SK-N-SH (cell line): ENCODE measurements at regions not wholly inside any gene's neighbourhood (a gene's known extent, or its start where the extent isn't known, plus 50 kb on each side); places are given as distances from the start of the nearest gene placed in this dataset.

Experiments used
- CTCF ChIA-PET: fragments of 300-600, 350-600 bp; formaldehyde crosslinking; extraction: SDS; loops from one replicate; lab custom pipeline; 2021; lab: Yijun Ruan, JAX
- POLR2A ChIA-PET: fragments of 350-600 bp; sonication (Branson Sonifier 250); formaldehyde crosslinking; extraction: SDS; loops from one replicate; lab custom pipeline; 2020; ENCODE audit warnings: antibody characterized with exemption, inconsistent platforms; lab: Yijun Ruan, JAX
- DNase-seq: peaks from one replicate; pipeline ENCODE4 v3.0.0; 2012
- H2AFZ ChIP-seq: fragments of 200-600 bp; sonication (generic); 2 replicates; pipeline ENCODE4 v1.8.1; 2016; ENCODE audit warnings: antibody characterized with exemption, mild to moderate bottlenecking, low read depth
- H3F3A ChIP-seq: fragments of 200-600 bp; sonication (generic); replicated peaks from 2 replicates; pipeline ENCODE3; 2016; ENCODE audit warnings: antibody characterized with exemption, mild to moderate bottlenecking; ENCODE audit not compliant: insufficient read depth
- H3K27ac ChIP-seq, 2 experiments: fragments of 200-500 bp in 1 of 2; fragments of 200-600 bp in 1 of 2; sonication (Bioruptor generic) in 1 of 2; sonication (generic), shearing (Covaris generic) in 1 of 2; 2 replicates each; pipeline versions ENCODE4 v1.5.1 to v1.6.1; 2014 to 2016; ENCODE audit warnings: low read depth in 2 of 2, inconsistent platforms in 1 of 2, low read length in 1 of 2, mild to moderate bottlenecking in 1 of 2, mixed read lengths in 1 of 2
- H3K27me3 ChIP-seq: fragments of 200-600 bp; sonication (generic), shearing (Covaris generic); 2 replicates; pipeline ENCODE4 v1.6.1; 2016; ENCODE audit warnings: mixed run types; ENCODE audit not compliant: insufficient read depth
- H3K36me3 ChIP-seq, 2 experiments: fragments of 200-500 bp in 1 of 2; fragments of 200-600 bp in 1 of 2; sonication (Bioruptor generic) in 1 of 2; sonication (generic) in 1 of 2; replicated peaks in 1 of 2; 2 replicates each; pipeline versions ENCODE3 to v1.5.1; 2014 to 2016; ENCODE audit warnings: low read length in 1 of 2, mild to moderate bottlenecking in 1 of 2; ENCODE audit not compliant: insufficient read depth in 2 of 2, control insufficient read depth in 1 of 2
- H3K4me1 ChIP-seq, 2 experiments: fragments of 200-500 bp in 1 of 2; fragments of 200-600 bp in 1 of 2; sonication (Bioruptor generic) in 1 of 2; sonication (generic), shearing (Covaris generic) in 1 of 2; 2 replicates each; pipeline versions ENCODE4 v1.5.1 to v1.6.1; 2014 to 2016; ENCODE audit warnings: low read depth in 1 of 2, low read length in 1 of 2, mixed run types in 1 of 2; ENCODE audit not compliant: insufficient read depth in 2 of 2, control insufficient read depth in 1 of 2
- H3K4me2 ChIP-seq: fragments of 200-600 bp; sonication (generic), shearing (Covaris generic); 2 replicates; pipeline ENCODE4 v1.6.1; 2017; ENCODE audit warnings: mixed run types
- H3K4me3 ChIP-seq, 2 experiments: fragments of 200-500 bp in 1 of 2; fragments of 200-600 bp in 1 of 2; sonication (Bioruptor generic) in 1 of 2; sonication (generic), shearing (Covaris generic) in 1 of 2; 2 replicates each; pipeline versions ENCODE4 v1.5.1 to v1.8.1; 2014 to 2016; ENCODE audit warnings: low read depth in 2 of 2, inconsistent platforms in 1 of 2, low read length in 1 of 2, mild to moderate bottlenecking in 1 of 2, mixed read lengths in 1 of 2, moderate library complexity in 1 of 2
- H3K79me2 ChIP-seq: fragments of 200-600 bp; sonication (generic); 2 replicates; pipeline ENCODE4 v1.8.1; 2017; ENCODE audit warnings: mild to moderate bottlenecking; ENCODE audit not compliant: insufficient read depth
- H3K9ac ChIP-seq: fragments of 200-600 bp; sonication (generic); 2 replicates; pipeline ENCODE4 v1.6.1; 2017; ENCODE audit warnings: mixed run types
- H3K9me2 ChIP-seq: fragments of 200-600 bp; sonication (generic); 2 replicates; pipeline ENCODE4 v1.6.1; 2017; ENCODE audit warnings: mixed run types
- H3K9me3 ChIP-seq: fragments of 200-600 bp; sonication (generic); 2 replicates; pipeline ENCODE4 v1.6.1; 2017; ENCODE audit warnings: mixed run types, mild to moderate bottlenecking, moderate library complexity
- H4K20me1 ChIP-seq: fragments of 200-600 bp; sonication (generic); 2 replicates; pipeline ENCODE4 v1.6.1; 2017; ENCODE audit warnings: mild to moderate bottlenecking, mixed run types; ENCODE audit not compliant: insufficient read depth
- CTCF ChIP-seq: fragments of 200-600 bp; sonication (generic); IDR thresholded peaks from 2 replicates; pipeline ENCODE4 v1.6.1; 2017; ENCODE audit warnings: antibody characterized with exemption, mild to moderate bottlenecking, moderate library complexity
- ELF1 ChIP-seq: IDR thresholded peaks from 2 replicates; pipeline ENCODE4 v1.4.0; 2012
- EP300 ChIP-seq, 2 experiments: IDR thresholded peaks; 2 replicates each; pipeline versions ENCODE4 v1.4.0 to v1.6.1; 2012; ENCODE audit warnings: borderline replicate concordance in 1 of 2, low read depth in 1 of 2, low read length in 1 of 2
- FOXM1 ChIP-seq: IDR thresholded peaks from 2 replicates; pipeline ENCODE4 v1.4.0; 2012; ENCODE audit warnings: low read depth, mild to moderate bottlenecking
- GABPA ChIP-seq: IDR thresholded peaks from 2 replicates; pipeline ENCODE4 v1.4.0; 2012; ENCODE audit warnings: low read depth, mild to moderate bottlenecking
- GATA2 ChIP-seq: sonication (generic); formaldehyde crosslinking; IDR thresholded peaks from 2 replicates; pipeline ENCODE4 v1.5.0; 2020; ENCODE audit warnings: mild to moderate bottlenecking, missing genetic modification reagents
- JUND ChIP-seq: IDR thresholded peaks from 2 replicates; pipeline ENCODE4 v1.4.0; 2012
- MXI1 ChIP-seq: IDR thresholded peaks from 2 replicates; pipeline ENCODE4 v1.6.1; 2012; ENCODE audit warnings: mild to moderate bottlenecking, low read depth, low read length, improper control_type of control experiment
- NFIC ChIP-seq: IDR thresholded peaks from 2 replicates; pipeline ENCODE4 v1.4.0; 2012; ENCODE audit warnings: borderline replicate concordance
- PBX3 ChIP-seq: IDR thresholded peaks from 2 replicates; pipeline ENCODE4; 2012
- POLR2AphosphoS5 ChIP-seq: IDR thresholded peaks from 2 replicates; pipeline ENCODE4 v1.6.1; 2012; ENCODE audit warnings: low read depth, low read length
- RAD21 ChIP-seq: IDR thresholded peaks from 2 replicates; pipeline ENCODE4 v1.6.1; 2012; ENCODE audit warnings: mild to moderate bottlenecking, low read length
- RCOR1 ChIP-seq: fragments of 150-350 bp; IDR thresholded peaks from 2 replicates; pipeline ENCODE4 v1.6.1; 2017; ENCODE audit warnings: antibody characterized with exemption, low read length
- RFX5 ChIP-seq: IDR thresholded peaks from 2 replicates; pipeline ENCODE4 v1.6.1; 2012; ENCODE audit warnings: mild to moderate bottlenecking, improper control_type of control experiment, low read length
- TCF12 ChIP-seq: IDR thresholded peaks from 2 replicates; pipeline ENCODE4 v1.4.0; 2012
- USF1 ChIP-seq: IDR thresholded peaks from 2 replicates; pipeline ENCODE4 v1.4.0; 2012; ENCODE audit warnings: low read depth, borderline replicate concordance
- USF2 ChIP-seq: fragments of 150-350 bp; IDR thresholded peaks from 2 replicates; pipeline ENCODE4 v1.6.1; 2017; ENCODE audit warnings: antibody characterized with exemption, low read length, low read depth, borderline replicate concordance
- YY1 ChIP-seq: IDR thresholded peaks from 2 replicates; pipeline ENCODE4 v1.4.0; 2012; ENCODE audit warnings: low read depth, mild to moderate bottlenecking
- WGBS: methylation state at CpG from one replicate; pipeline ENCODE4 v1.1.6; 2017; ENCODE audit warnings: low lambda C conversion rate; 5-methylcytosine and 5-hydroxymethylcytosine counted together

GRCh38 chr18:56217406-56217805 is 421.0 kb downstream of the TXNL1 start:
- no peak overlapping the region for H3K4me2 ChIP-seq
- no peak overlapping the region for H3K9ac ChIP-seq
- H3K79me2 ChIP-seq, result no peaks in the 10 kb centered on the region
- no peaks in the 10 kb centered on the region for H3K27me3 ChIP-seq
- H3K9me3 ChIP-seq, result no peaks in the 10 kb centered on the region
- H3K4me1 ChIP-seq, result peaks cover 0 to 2% of the 10 kb centered on the region in 2 experiments; a peak in 1 of 4 replicates
- TF ChIP-seq PBX3 (no peak), ELF1 (no peak), RFX5 (no peak), USF2 (no peak), TCF12 (no peak)
- H3F3A ChIP-seq, result no peaks in the 10 kb centered on the region
- H3K27ac ChIP-seq, result no peak overlapping the region
- ChIA-PET POLR2A (no interaction called here), CTCF (interaction anchor here (1.3 kb wide), 1 partner anchor 42 kb away, joined by 3 read pairs; no protein-coding TSS in a partner anchor)
- no peak overlapping the region for H2AFZ ChIP-seq
- no peaks in the 10 kb centered on the region for H3K9me2 ChIP-seq
- no peak overlapping the region for H3K4me3 ChIP-seq
- 96% methylated on average over 1 of the region's 1 CpG for WGBS
- DNase-seq, result no peak
- H3K36me3 ChIP-seq, result no peaks in the 10 kb centered on the region
- H4K20me1 ChIP-seq, result no peaks in the 10 kb centered on the region

- H3K4me3 ChIP-seq, result no peak overlapping the region
- no peak overlapping the region for H3K4me2 ChIP-seq
- ChIA-PET CTCF (interaction anchor here (0.8 to 1.2 kb wide), 2 partner anchors 13 to 132 kb away, joined by 3 read pairs; no protein-coding TSS in a partner anchor), POLR2A (no interaction called here)
- no peak overlapping the region for H3K27ac ChIP-seq
- H3K4me1 ChIP-seq, result peaks cover 0 to 2% of the 10 kb centered on the region in 2 experiments; a peak in 1 of 4 replicates
- no peaks in the 10 kb centered on the region for H3F3A ChIP-seq
- H2AFZ ChIP-seq, result no peak overlapping the region
- 0% methylated on average over 1 of the region's 1 CpG for WGBS
- no peaks in the 10 kb centered on the region for H3K9me2 ChIP-seq
- no peaks in the 10 kb centered on the region for H3K9me3 ChIP-seq
- no peaks in the 10 kb centered on the region for H3K36me3 ChIP-seq
- H4K20me1 ChIP-seq, result no peaks in the 10 kb centered on the region
- H3K79me2 ChIP-seq, result no peaks in the 10 kb centered on the region
- TF ChIP-seq ELF1 (no peak), GABPA (no peak), RAD21 (peak; percentile 24; the same call in 1 of the 2 replicates), RCOR1 (peak; percentile 63; the same call in 1 of the 2 replicates), GATA2 (CRISPR knock-in tag) (peak; percentile 73), NFIC (no peak), EP300 (IDR thresholded peaks at IDR 0.05; ENCODE audit: borderline replicate concordance in 1 of 2, low read depth in 1 of 2, low read length in 1 of 2) (peak in 1 of 2 experiments; percentile 87; a peak in 2 of 4 replicates)
- DNase-seq, result peak; percentile 17
- no peaks in the 10 kb centered on the region for H3K27me3 ChIP-seq
- H3K9ac ChIP-seq, result no peak overlapping the region
Observed at GRCh38 chr18:56214706-56215105, 423.7 kb downstream of the TXNL1 start.

GRCh38 chr18:56210520-56210919 is 427.9 kb downstream of the TXNL1 start:
- Histone ChIP-seq H3K27ac (no peak overlapping the region), H3K9me2 (no peaks in the 10 kb centered on the region), H3K79me2 (no peaks in the 10 kb centered on the region), H3F3A (no peaks in the 10 kb centered on the region), H3K36me3 (no peaks in the 10 kb centered on the region), H3K27me3 (no peaks in the 10 kb centered on the region), H3K9me3 (no peaks in the 10 kb centered on the region), H3K4me3 (no peak overlapping the region), H4K20me1 (no peaks in the 10 kb centered on the region), H3K9ac (no peak overlapping the region), H2AFZ (no peak overlapping the region), H3K4me2 (no peak overlapping the region), H3K4me1 (peaks cover 0 to 2% of the 10 kb centered on the region in 2 experiments; a peak in 1 of 4 replicates)
- ChIA-PET CTCF (no interaction called here), POLR2A (no interaction called here)
- no peak for DNase-seq
- WGBS, result 86% methylated on average over 3 of the region's 3 CpGs
- no peak for TF ChIP-seq JUND
- no peak for TF ChIP-seq FOXM1
- TF ChIP-seq POLR2AphosphoS5, result no peak
- TF ChIP-seq YY1, result no peak
- no peak for TF ChIP-seq RAD21
- TF ChIP-seq USF2, result no peak
- TF ChIP-seq CTCF, result no peak
- TF ChIP-seq MXI1, result no peak
- TF ChIP-seq RFX5, result no peak
- no peak for TF ChIP-seq USF1
- no peak for TF ChIP-seq EP300 (IDR thresholded peaks at IDR 0.05; ENCODE audit: borderline replicate concordance in 1 of 2, low read depth in 1 of 2, low read length in 1 of 2)
